Subcutaneous abdominal adipose tissue (tissue), 5 donors: ENCODE measurements at regions not wholly inside any gene's neighbourhood (a gene's known extent, or its start where the extent isn't known, plus 50 kb on each side); places are given as distances from the start of the nearest gene placed in this dataset.

Experiments
- H3K27ac ChIP-seq: one replicate; pipeline ENCODE4 v1.7.0; 2013; ENCODE audit warnings: low read depth, mild to moderate bottlenecking, inconsistent platforms, low read length, moderate library complexity
- H3K27me3 ChIP-seq, 5 donors: one replicate each; pipeline ENCODE4 v1.7.0; 2013; ENCODE audit warnings: low read length in 5 of 5, inconsistent platforms in 1 of 5; ENCODE audit not compliant: control insufficient read depth in 5 of 5, insufficient read depth in 4 of 5
- H3K36me3 ChIP-seq, 5 donors: one replicate each; pipeline ENCODE4 v1.7.0; 2013; ENCODE audit warnings: low read length in 5 of 5; ENCODE audit not compliant: control insufficient read depth in 5 of 5, insufficient read depth in 5 of 5
- H3K4me1 ChIP-seq, 5 donors: one replicate each; pipeline ENCODE4 v1.7.0; 2013; ENCODE audit warnings: low read length in 5 of 5, mild to moderate bottlenecking in 3 of 5, moderate library complexity in 1 of 5; ENCODE audit not compliant: control insufficient read depth in 5 of 5, insufficient read depth in 5 of 5
- H3K4me3 ChIP-seq, 5 donors: one replicate each; pipeline ENCODE4 v1.7.0; 2013; ENCODE audit warnings: low read length in 5 of 5, low read depth in 1 of 5
- H3K9ac ChIP-seq, 5 donors: one replicate each; pipeline ENCODE4 v1.7.0; 2013; ENCODE audit warnings: low read length in 5 of 5, mild to moderate bottlenecking in 4 of 5, moderate library complexity in 3 of 5
- H3K9me3 ChIP-seq, 5 donors: one replicate each; pipeline ENCODE4 v1.7.0; 2013; ENCODE audit warnings: low read length in 5 of 5; ENCODE audit not compliant: control insufficient read depth in 5 of 5
- donor health status: healthy.
- donor health status: healthy.
- donor health status: healthy.
- donor health status: healthy.
- donor health status: healthy.

- Histone ChIP-seq H3K9ac (no peak overlapping the region), H3K4me3 (no peak overlapping the region), H3K27ac (no peak overlapping the region), H3K27me3 (no peaks in the 10 kb centered on the region), H3K4me1 (peaks cover 0 to 15% (median 5%) of the 10 kb centered on the region in 5 donors), H3K36me3 (no peaks in the 10 kb centered on the region), H3K9me3 (no peaks in the 10 kb centered on the region)
Measured at GRCh38 chr15:91514147-91514546, 339.4 kb upstream of the SLCO3A1 start.

GRCh38 chr15:91515188-91515754, 338.2 kb upstream of the SLCO3A1 start:
- no peak overlapping the region for H3K9ac ChIP-seq
- H3K4me1 ChIP-seq: peaks cover 0 to 15% (median 5%) of the 10 kb centered on the region in 5 donors
- H3K27me3 ChIP-seq: no peaks in the 10 kb centered on the region
- no peaks in the 10 kb centered on the region for H3K9me3 ChIP-seq
- no peak overlapping the region for H3K27ac ChIP-seq
- no peaks in the 10 kb centered on the region for H3K36me3 ChIP-seq
- no peak overlapping the region for H3K4me3 ChIP-seq

GRCh38 chr15:91516866-91517265, 336.6 kb upstream of the SLCO3A1 start:
- H3K9ac ChIP-seq: no peak overlapping the region
- no peak overlapping the region for H3K27ac ChIP-seq

GRCh38 chr15:91517491-91518200, 335.9 kb upstream of the SLCO3A1 start:
- Histone ChIP-seq H3K9ac (no peak overlapping the region), H3K9me3 (no peaks in the 10 kb centered on the region), H3K4me3 (no peak overlapping the region), H3K4me1 (peaks cover 0 to 15% (median 5%) of the 10 kb centered on the region in 5 donors), H3K36me3 (no peaks in the 10 kb centered on the region), H3K27me3 (no peaks in the 10 kb centered on the region), H3K27ac (no peak overlapping the region)

More at GRCh38 chr15:91516866-91517265, 336.6 kb upstream of the SLCO3A1 start:
- peaks cover 0 to 15% (median 5%) of the 10 kb centered on the region in 5 donors for H3K4me1 ChIP-seq
- H3K9me3 ChIP-seq: no peaks in the 10 kb centered on the region
- H3K27me3 ChIP-seq: no peaks in the 10 kb centered on the region
- H3K36me3 ChIP-seq: no peaks in the 10 kb centered on the region
- no peak overlapping the region for H3K4me3 ChIP-seq

GRCh38 chr15:91520850-91521249, 332.7 kb upstream of the SLCO3A1 start:
- Histone ChIP-seq H3K9ac (no peak overlapping the region), H3K4me3 (no peak overlapping the region)

GRCh38 chr15:91521548-91521947, 332.0 kb upstream of the SLCO3A1 start:
- no peaks in the 10 kb centered on the region for H3K9me3 ChIP-seq
- H3K9ac ChIP-seq: no peak overlapping the region
- H3K27ac ChIP-seq: no peak overlapping the region
- no peaks in the 10 kb centered on the region for H3K36me3 ChIP-seq
- no peaks in the 10 kb centered on the region for H3K27me3 ChIP-seq
- peaks cover 0 to 15% (median 0%) of the 10 kb centered on the region in 5 donors for H3K4me1 ChIP-seq
- H3K4me3 ChIP-seq: no peak overlapping the region

More at GRCh38 chr15:91520850-91521249, 332.7 kb upstream of the SLCO3A1 start:
- Histone ChIP-seq H3K27ac (no peak overlapping the region), H3K4me1 (peaks cover 0 to 15% (median under 1%) of the 10 kb centered on the region in 5 donors), H3K36me3 (no peaks in the 10 kb centered on the region), H3K27me3 (no peaks in the 10 kb centered on the region), H3K9me3 (no peaks in the 10 kb centered on the region)

GRCh38 chr15:91521996-91522395, 331.5 kb upstream of the SLCO3A1 start:
- H3K4me1 ChIP-seq: peaks cover 0 to 15% (median 0%) of the 10 kb centered on the region in 5 donors

GRCh38 chr15:91522605-91523332, 330.7 kb upstream of the SLCO3A1 start:
- H3K27ac ChIP-seq: no peak overlapping the region
- no peak overlapping the region for H3K9ac ChIP-seq
- no peaks in the 10 kb centered on the region for H3K36me3 ChIP-seq
- no peaks in the 10 kb centered on the region for H3K9me3 ChIP-seq
- no peak overlapping the region for H3K4me3 ChIP-seq
- peaks cover 0 to 10% (median 0%) of the 10 kb centered on the region in 5 donors for H3K4me1 ChIP-seq
- H3K27me3 ChIP-seq: no peaks in the 10 kb centered on the region

More at GRCh38 chr15:91521996-91522395, 331.5 kb upstream of the SLCO3A1 start:
- Histone ChIP-seq H3K9me3 (no peaks in the 10 kb centered on the region), H3K27me3 (no peaks in the 10 kb centered on the region), H3K9ac (no peak overlapping the region), H3K36me3 (no peaks in the 10 kb centered on the region), H3K27ac (no peak overlapping the region), H3K4me3 (no peak overlapping the region)

GRCh38 chr15:91523596-91523995, 329.9 kb upstream of the SLCO3A1 start:
- Histone ChIP-seq H3K27ac (no peak overlapping the region), H3K36me3 (no peaks in the 10 kb centered on the region), H3K4me3 (no peak overlapping the region), H3K4me1 (peaks cover 0 to 5% (median 0%) of the 10 kb centered on the region in 5 donors), H3K9ac (no peak overlapping the region), H3K9me3 (no peaks in the 10 kb centered on the region), H3K27me3 (no peaks in the 10 kb centered on the region)

GRCh38 chr15:91524534-91524933, 329.0 kb upstream of the SLCO3A1 start:
- Histone ChIP-seq H3K27ac (no peak overlapping the region), H3K9ac (no peak overlapping the region), H3K9me3 (no peaks in the 10 kb centered on the region), H3K4me3 (no peak overlapping the region), H3K4me1 (peaks cover 0 to 7% (median 0%) of the 10 kb centered on the region in 5 donors), H3K27me3 (no peaks in the 10 kb centered on the region), H3K36me3 (no peaks in the 10 kb centered on the region)
